Calu3 (cell line): ENCODE measurements at regions not wholly inside any gene's neighbourhood (a gene's known extent, or its start where the extent isn't known, plus 50 kb on each side); places are given as distances from the start of the nearest gene placed in this dataset.

Experiments used
- BruUV-seq: library from RNA; stranded (reverse); fragments of 400-500 nt; replicated peaks from 2 replicates; lab custom pipeline; 2021; lab: Mats Ljungman, UMichigan
- CTCF ChIA-PET: fragments of 300-600 bp; sonication (Branson Sonifier 250); formaldehyde crosslinking; loops from one replicate; lab custom pipeline; 2022; ENCODE audit warnings: antibody characterized with exemption; lab: Charles Lee
- DNase-seq: peaks from one replicate; pipeline ENCODE4 v3.0.0; 2022
- H3K27ac Mint-ChIP-seq: one replicate; pipeline ENCODE4 v1.8.0; 2022; ENCODE audit warnings: mixed read lengths; ENCODE audit not compliant: unreplicated experiment
- H3K27me3 Mint-ChIP-seq: one replicate; pipeline ENCODE4 v1.8.0; 2022; ENCODE audit warnings: mixed read lengths; ENCODE audit not compliant: unreplicated experiment
- H3K36me3 Mint-ChIP-seq: one replicate; pipeline ENCODE4 v1.8.0; 2022; ENCODE audit warnings: mild to moderate bottlenecking, moderate library complexity, mixed read lengths; ENCODE audit not compliant: insufficient read depth, unreplicated experiment
- H3K4me1 Mint-ChIP-seq: one replicate; pipeline ENCODE4 v1.8.0; 2022; ENCODE audit warnings: mild to moderate bottlenecking, low read depth, mixed read lengths; ENCODE audit not compliant: unreplicated experiment
- H3K4me3 Mint-ChIP-seq: one replicate; pipeline ENCODE4 v1.8.0; 2022; ENCODE audit warnings: mild to moderate bottlenecking, low read depth, moderate library complexity, mixed read lengths; ENCODE audit not compliant: unreplicated experiment
- H3K9me3 Mint-ChIP-seq: one replicate; pipeline ENCODE4 v1.8.0; 2022; ENCODE audit warnings: low read depth, mixed read lengths; ENCODE audit not compliant: unreplicated experiment
- intact Hi-C: fragments of 100-400 bp; cut with micrococcal nuclease; formaldehyde crosslinking; loops from one replicate; pipeline ENCODE4 v1.10.0; 2022; ENCODE audit not compliant: unreplicated experiment
- TF ChIP-seq, protein P1 (sequence below): fragments of 200-600 bp; IDR thresholded peaks from one replicate; pipeline ENCODE4 v1.8.0; 2022; ENCODE audit warnings: antibody characterized with exemption; ENCODE audit not compliant: unreplicated experiment

DNA sequence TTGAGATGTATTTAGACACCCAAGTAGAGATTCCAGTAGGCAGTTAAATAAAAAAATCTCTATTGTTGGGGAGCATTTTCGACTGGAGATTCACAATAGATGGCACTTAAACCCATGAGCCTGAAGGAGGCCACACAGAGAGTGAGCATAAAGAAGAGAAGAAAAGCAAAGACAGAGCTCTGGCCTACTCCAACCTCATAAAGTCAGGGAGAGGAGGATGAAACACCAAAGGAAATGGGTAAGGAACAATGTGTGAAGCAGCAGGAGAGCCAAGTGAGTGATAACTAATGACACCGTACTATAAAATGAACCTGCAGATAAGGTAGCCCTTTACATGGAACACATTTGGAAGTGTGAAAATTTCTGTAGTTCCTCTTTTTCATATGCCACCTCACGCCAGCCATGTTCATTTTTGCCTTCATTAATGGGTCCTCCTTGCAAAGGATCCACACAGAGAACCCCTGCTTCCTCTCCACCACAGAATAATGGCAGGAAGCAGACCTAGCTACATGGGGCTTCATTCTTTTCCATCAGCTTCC, 150.0 kb upstream of the SYT10 start:
- Mint-ChIP-seq H3K27ac (no peak overlapping the region), H3K9me3 (no peaks in the 10 kb centered on the region), H3K4me3 (no peak overlapping the region), H3K36me3 (no peaks in the 10 kb centered on the region), H3K4me1 (peaks cover 25% of the 10 kb centered on the region), H3K27me3 (no peaks in the 10 kb centered on the region)
- TF ChIP-seq, protein P1, sequence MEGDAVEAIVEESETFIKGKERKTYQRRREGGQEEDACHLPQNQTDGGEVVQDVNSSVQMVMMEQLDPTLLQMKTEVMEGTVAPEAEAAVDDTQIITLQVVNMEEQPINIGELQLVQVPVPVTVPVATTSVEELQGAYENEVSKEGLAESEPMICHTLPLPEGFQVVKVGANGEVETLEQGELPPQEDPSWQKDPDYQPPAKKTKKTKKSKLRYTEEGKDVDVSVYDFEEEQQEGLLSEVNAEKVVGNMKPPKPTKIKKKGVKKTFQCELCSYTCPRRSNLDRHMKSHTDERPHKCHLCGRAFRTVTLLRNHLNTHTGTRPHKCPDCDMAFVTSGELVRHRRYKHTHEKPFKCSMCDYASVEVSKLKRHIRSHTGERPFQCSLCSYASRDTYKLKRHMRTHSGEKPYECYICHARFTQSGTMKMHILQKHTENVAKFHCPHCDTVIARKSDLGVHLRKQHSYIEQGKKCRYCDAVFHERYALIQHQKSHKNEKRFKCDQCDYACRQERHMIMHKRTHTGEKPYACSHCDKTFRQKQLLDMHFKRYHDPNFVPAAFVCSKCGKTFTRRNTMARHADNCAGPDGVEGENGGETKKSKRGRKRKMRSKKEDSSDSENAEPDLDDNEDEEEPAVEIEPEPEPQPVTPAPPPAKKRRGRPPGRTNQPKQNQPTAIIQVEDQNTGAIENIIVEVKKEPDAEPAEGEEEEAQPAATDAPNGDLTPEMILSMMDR, result no peak
- no TSS peak for BruUV-seq
- DNase-seq, result no peak
- intact Hi-C loops, result loop anchor here (5.0 kb wide), 2 partner anchors 102 to 147 kb away; no protein-coding TSS in a partner anchor
- CTCF ChIA-PET, result no interaction called here

DNA sequence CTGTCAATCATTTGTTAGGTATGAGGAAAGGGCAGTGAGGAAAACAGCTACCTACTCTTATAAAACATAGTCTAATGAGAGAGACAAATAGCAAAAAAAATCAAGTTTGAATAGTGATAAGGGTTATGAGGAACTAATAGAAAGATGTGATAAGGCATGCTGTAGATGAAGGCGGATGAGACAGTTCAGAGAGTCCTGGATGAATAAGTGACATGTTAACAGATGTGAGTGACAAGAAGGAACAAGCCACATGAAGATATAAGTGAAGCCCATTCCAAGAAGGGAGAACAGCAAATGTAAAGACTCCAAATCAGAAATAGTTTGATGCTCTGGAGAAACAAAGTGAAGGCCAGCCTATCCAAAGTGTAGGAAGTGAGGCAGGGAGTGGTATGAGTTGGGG, 154.1 kb upstream of the SYT10 start:
- no peak for DNase-seq
- BruUV-seq, result no TSS peak
- no peaks in the 10 kb centered on the region for H3K27me3 Mint-ChIP-seq
- H3K4me1 Mint-ChIP-seq, result peaks cover 17% of the 10 kb centered on the region
- H3K36me3 Mint-ChIP-seq, result no peaks in the 10 kb centered on the region
- TF ChIP-seq, protein P1, result no peak
- no peak overlapping the region for H3K4me3 Mint-ChIP-seq
- H3K27ac Mint-ChIP-seq, result no peak overlapping the region
- intact Hi-C loops, result loop anchor here (5.0 kb wide), 1 partner anchor 151 kb away; no protein-coding TSS in a partner anchor
- CTCF ChIA-PET, result no interaction called here
- no peaks in the 10 kb centered on the region for H3K9me3 Mint-ChIP-seq

DNA sequence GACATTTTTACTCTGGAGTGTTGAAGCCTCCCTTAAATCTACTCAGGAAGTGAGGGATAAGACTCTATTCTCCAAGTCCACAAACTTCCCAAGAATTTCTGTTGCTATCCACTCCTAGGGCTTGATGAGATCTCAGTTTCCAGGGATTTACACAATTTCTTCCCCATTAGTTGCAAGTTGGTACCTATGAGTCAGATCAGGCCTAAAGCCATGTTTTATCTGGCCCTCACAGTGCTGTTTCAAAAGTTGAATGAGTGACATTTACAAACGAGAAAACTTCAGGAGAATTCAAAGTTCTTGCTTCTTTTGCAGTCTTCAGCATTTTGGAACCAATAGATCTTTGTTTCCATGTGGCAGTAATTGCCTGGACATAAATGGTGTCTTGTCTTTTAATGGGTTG, 156.4 kb upstream of the SYT10 start:
- H3K27ac Mint-ChIP-seq, result no peak overlapping the region
- no peaks in the 10 kb centered on the region for H3K36me3 Mint-ChIP-seq
- no peak for DNase-seq
- no peaks in the 10 kb centered on the region for H3K4me1 Mint-ChIP-seq
- H3K9me3 Mint-ChIP-seq, result no peaks in the 10 kb centered on the region
- H3K27me3 Mint-ChIP-seq, result no peaks in the 10 kb centered on the region
- no peak overlapping the region for H3K4me3 Mint-ChIP-seq
- BruUV-seq, result no TSS peak
- TF ChIP-seq, protein P1, result no peak
- CTCF ChIA-PET, result interaction anchor here (0.6 kb wide), 1 partner anchor 1839 kb away, joined by 7 read pairs; no protein-coding TSS in a partner anchor
- intact Hi-C loops, result no loop called here

DNA sequence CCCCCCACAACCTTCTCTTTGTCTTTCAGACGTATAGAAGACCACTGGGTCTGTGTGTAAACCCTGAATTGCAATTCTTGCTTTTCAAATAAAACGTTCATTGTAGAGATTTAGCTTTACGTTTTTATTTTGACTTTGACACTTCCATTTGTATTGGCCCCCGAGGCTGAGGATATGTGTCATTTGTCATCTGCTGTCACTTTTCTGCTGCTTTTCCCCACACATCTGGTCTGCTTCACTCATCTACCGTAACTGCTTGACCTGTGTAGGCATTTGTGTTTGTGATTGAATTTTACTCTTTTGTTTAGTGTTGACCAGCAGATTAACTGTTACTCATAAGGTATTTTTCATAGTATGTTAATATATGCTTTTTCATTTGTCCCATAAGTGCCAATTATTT, 157.2 kb upstream of the SYT10 start:
- no TSS peak for BruUV-seq
- intact Hi-C loops, result no loop called here
- TF ChIP-seq, protein P1, result no peak
- Mint-ChIP-seq H3K4me3 (no peak overlapping the region), H3K9me3 (no peaks in the 10 kb centered on the region), H3K27ac (no peak overlapping the region), H3K4me1 (no peaks in the 10 kb centered on the region), H3K27me3 (no peaks in the 10 kb centered on the region), H3K36me3 (no peaks in the 10 kb centered on the region)
- CTCF ChIA-PET, result interaction anchor here (0.6 kb wide), 1 partner anchor 1840 kb away, joined by 7 read pairs; no protein-coding TSS in a partner anchor
- DNase-seq, result no peak
